ENCODE measurements at regions not wholly inside any gene's neighbourhood (a gene's known extent, or its start where the extent isn't known, plus 50 kb on each side); places are given as distances from the start of the nearest gene placed in this dataset.
"Not testable (repeated sequence)": the region's sequence is repeated elsewhere in the genome, so short reads cannot be mapped to it uniquely, and the experiment has no call there.

- DNase-seq (ENCODE audit: low read depth): no peak
These were observed 80.0 kb upstream of the COL5A1 start for GRCh38 chr9:134561427-134562145.

DNA sequence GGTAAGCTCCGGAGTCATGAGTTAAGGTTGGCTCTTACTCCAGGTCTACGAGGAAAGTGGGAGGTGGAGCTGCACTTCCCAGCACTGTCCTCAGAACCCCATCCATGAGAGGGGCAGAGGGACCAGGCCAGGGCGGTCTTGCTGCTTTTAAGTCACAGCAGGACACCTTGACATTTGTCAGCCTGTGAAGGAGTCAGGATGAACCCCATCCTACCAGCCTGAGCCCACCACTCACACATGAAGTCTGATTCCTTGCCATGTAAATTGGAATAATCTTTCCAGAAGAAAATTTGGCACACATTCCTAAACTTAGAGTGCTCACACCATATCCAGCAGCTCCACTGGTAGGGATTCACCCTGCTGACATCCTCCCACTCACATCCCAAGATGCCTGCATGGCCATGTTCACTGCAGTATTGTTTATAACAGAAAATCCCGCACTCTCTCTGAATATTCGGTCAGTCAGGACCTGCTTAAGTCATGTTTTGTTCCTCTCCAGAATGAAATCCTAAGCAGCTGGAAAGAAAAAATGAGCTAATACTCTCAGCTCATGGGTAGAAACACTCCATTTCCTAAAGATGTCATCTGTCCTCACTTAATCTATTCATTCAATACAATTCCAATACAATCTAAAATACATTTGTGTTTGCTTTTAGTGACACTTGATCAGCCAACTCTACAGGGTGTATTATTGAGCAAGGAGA is 79.3 kb upstream of the COL5A1 start:
- no peak for DNase-seq (ENCODE audit: low read depth)

- no peak for DNase-seq (ENCODE audit: low read depth)
These were observed 78.2 kb upstream of the COL5A1 start for GRCh38 chr9:134563397-134563796.

DNA sequence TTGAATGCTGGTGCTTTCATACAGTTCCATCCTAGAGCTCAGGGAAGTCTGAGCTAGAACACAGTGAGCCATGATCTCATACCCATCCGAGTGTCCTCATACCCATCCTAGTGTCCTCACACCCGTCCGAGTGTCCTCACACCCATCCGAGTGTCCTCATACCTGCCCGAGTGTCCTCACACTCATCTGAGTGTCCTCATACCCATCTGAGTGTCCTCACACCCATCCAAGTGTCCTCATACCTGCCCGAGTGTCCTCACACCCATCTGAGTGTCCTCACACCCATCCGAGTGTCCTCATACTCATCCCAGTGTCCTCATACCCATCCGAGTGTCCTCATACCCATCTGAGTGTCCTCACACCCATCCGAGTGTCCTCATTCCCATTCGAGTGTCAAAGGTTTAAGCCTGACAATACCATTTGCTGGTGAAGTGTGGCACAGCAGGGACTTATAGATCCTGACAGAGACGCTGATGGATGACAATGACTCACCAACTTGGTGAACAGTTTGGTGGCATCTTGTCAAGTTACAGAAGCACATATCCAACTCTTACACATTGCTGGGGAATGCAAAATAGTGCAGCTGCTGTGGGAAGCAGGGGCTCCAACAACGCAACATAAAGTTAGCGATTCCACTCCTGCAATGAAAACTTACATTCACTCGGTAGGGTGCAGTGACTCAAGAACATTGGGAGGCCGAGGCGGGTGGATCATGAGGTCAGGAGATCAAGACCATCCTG is 77.0 kb upstream of the COL5A1 start:
- DNase-seq (ENCODE audit: low read depth): peak; percentile 33

DNA sequence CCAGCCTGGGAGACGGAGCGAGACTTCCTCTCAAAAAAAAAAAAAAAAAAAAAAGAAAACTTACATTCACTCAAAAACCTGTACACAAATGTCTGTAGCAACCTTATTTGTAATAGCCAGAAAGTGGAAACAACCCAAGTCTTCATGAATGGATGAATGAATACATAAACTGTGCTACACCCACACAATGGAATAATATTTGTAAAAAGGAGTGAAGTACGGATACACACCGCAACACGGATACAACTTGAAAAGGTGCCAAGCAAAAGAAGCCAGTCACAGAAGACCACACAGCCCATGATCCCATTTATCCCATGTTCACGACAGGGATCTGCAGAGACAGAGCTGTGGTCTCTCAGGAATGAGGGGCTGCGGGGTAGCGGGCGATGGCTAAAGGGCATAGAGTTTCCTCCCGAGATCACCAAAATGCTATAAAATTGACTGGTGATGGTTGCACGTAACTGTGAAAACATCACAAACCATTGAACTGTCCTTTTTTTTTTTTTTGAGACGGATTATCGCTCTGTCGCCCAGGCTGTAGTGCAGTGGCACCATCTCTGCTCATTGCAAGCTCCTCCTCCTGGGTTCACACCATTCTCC is 76.2 kb upstream of the COL5A1 start:
- no peak for DNase-seq (ENCODE audit: low read depth)

GRCh38 chr9:134566196-134566847 is 75.3 kb upstream of the COL5A1 start:
- DNase-seq (ENCODE audit: low read depth): no peak

DNA sequence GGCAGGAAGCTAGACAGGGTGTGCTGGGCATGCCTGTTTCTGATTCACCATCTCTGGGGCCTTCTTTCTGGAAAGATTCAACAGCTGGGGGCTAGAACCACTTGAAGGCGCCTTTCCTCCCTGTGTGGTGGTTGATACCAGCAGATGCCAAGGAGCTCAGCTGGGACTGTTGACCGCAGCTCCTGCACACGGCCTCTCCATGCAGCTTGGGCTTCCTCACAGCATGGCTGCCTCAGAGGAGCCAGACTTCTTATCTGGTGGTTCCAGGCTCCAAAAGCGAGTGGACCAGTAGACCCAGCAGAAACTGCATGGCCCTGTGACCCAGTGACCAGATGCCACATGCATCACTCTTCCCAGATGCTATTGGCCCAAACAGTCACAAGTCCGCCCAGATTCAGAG is 74.7 kb upstream of the COL5A1 start:
- no peak for DNase-seq (ENCODE audit: low read depth)

- DNase-seq (ENCODE audit: low read depth): no peak
These were observed 73.5 kb upstream of the COL5A1 start for GRCh38 chr9:134568116-134568515.

DNA sequence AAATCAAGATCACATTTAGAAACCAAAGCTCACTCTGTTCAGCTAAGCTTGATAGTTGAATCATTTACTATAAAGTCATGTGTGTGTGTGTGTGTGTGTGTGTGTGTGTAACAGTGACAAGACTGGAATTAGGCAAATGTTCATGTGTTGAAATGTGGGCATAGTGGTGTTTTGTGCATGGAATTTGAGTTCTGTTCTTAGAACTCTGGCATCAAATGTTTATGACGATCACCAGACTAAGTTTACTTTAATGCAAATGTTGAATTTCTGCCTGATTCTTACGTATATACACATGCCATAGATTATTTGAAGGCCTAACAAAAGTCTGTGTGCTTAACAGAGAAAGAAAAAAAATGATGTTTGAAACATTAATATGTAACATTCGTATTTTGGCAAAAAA is 72.8 kb upstream of the COL5A1 start:
- peak; percentile 65 for DNase-seq (ENCODE audit: low read depth)

- DNase-seq (ENCODE audit: low read depth): no peak
These were observed 72.0 kb upstream of the COL5A1 start for GRCh38 chr9:134569626-134570025.

DNA sequence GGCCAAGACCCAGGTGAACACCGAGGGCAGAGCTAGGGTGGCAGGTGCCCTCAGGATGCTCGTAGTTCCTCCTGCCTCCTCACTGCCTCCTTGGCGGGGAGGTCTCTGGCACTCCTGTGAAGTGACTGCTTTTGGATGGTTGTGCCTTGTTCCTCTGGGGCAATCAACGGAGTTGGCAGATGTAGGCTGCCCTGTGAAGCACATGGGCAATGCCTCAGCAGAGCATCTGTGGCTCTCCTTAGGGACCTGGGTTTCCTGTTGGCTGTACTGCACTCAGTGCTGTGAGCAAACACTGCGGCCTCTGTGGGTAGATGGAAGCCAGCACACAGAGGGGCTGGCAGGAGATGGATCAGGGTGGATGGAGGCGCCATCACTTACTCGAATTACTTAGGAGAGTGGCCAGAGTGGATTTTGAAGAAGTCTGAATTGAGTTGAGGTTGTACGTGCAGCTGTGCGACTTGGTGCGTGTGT is 71.4 kb upstream of the COL5A1 start:
- DNase-seq (ENCODE audit: low read depth): peak; percentile 82

DNA sequence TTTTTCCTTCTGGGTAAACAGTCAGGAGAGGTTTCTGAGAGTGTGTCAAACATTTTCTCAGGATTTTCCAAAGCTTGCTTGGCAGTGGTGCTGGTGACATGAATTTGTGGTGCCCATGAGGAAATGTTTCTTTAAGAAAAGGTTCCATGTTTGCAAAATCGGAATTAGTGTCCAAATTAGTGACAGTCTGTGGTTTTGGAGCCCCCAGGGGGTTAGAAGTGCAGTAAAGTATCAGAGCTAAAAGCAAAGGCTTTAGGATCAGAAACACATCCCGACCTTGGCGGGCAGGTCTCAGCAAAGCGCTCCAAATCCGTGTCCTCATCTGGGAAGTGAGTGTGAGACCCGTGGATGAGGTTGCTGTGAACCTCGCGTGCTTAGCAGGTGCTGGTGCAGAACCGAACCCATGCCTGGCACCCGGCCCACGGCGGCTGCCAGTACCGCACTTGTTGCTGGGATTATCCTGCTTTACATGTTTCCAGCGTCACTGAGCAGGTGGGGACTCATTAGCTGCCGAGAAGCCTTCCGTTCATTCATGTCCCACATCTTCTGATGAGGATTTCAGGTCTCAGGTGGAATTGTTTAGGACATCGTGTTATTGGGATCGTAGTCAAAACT is 70.8 kb upstream of the COL5A1 start:
- DNase-seq (ENCODE audit: low read depth): no peak

GRCh38 chr9:134571326-134571931 is 70.2 kb upstream of the COL5A1 start:
- no peak for DNase-seq (ENCODE audit: low read depth)

DNA sequence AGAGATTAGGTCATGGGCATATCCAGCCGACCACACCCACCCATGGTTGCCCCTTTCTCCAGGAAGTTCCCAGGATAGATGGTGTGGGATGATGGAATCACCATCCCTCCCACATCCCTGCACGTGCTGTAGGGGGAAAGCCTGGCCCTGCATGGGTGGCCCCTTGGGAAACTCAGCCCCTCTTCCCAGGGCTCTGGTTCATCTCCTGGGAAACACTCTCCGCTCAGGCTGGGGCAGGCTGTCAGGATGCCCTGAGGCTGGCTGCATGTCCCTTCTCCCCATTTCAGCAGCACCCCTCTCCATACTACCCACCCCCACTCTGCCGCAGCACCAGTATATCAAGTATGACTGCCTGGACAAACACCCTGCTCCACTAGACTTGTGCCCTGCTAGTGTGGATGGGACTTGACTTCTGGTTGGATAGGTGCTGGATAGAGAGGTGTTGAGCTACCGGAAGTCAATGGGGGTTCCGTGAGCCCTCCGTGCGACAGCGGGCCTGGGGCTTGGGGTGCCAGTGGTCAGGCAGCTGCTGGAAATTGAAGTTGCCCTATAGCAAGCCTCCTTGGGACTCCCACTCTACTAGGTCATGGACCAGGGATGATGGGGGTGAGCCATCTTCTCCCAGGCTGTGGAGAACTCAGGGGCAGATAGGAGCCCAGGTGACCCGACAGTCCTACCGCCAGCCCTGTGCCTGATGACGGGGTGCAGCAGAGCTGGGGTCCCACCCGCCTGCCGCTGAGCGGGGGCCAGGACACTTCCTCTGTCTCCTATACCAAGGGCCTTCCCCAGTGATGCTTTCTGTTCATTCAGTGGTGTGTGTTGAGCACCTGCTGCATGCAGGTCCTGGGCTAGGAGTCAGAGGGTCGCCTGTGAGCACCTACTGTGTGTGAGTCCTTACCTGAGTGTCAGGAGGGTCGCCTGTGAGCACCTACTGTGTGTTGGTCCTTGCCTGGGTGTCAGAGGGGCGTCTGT is 69.4 kb upstream of the COL5A1 start:
- DNase-seq (ENCODE audit: low read depth): no peak

GRCh38 chr9:134574686-134575085 is 66.9 kb upstream of the COL5A1 start:
- DNase-seq (ENCODE audit: low read depth): not testable (repeated sequence)

GRCh38 chr9:134575103-134575900 is 66.3 kb upstream of the COL5A1 start:
- DNase-seq (ENCODE audit: low read depth): no peak

DNA sequence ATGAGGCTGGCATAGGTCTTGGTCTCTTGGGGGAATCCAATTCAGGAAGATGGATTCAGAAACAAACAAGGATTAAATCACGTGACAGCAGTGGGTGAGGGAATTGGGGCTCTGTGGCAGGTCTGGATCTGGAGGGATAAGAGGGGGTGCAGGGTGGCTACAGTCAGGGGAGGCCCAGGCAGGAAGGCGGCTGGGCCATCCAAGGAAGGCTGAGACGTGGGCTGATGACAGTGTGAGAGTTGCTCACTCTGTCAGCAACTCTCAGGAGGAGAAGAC is 65.8 kb upstream of the COL5A1 start:
- no peak for DNase-seq (ENCODE audit: low read depth)

DNA sequence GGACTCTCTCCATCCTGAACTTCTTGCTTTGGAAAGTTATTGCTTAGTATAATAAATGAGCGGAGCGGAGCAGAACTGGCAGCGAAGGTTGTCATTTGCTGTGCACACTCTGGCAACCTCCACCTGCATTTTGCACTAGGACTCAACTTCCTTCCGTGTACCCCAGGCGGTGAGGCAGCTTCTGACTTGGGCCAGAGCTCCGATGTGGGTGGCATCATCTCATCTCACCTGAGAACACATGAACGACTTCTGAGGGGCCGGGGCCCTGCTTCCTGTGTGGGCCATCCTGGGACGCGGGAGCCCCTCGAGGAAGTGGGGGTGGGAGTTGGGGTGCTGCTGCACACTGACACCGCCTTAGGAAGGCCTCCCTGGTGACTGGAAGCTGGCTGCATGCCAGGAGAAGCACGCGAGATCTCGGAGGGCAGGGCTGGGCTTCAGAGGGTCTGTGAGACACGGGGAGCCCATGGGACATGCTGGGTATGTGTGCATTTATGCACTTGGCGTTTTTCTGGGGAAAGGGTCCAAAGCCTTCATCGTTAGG is 56.5 kb upstream of the COL5A1 start:
- no peak for DNase-seq (ENCODE audit: low read depth)
